ENCODE measurements at regions not wholly inside any gene's neighbourhood (a gene's known extent, or its start where the extent isn't known, plus 50 kb on each side); places are given as distances from the start of the nearest gene placed in this dataset.

DNA sequence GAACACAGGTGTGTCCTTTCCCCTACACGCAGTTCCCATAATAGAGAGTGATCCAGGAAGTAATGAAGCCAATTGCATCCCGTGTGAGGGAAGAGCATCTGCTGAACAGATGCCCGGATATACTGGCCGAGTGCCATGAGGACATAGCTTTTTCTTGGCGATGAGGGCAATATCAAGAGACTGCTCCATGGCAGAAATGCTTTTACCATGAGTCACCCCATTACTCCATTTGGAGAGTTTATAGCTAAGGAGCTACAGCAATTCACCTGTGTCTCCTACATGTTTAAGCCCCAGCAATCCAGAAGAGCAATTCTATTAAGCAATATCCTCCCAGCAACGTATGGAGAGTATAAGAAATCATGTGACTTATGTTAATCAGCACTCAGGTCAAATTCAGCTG is 222.0 kb upstream of the KLF4 start (continued):
- TF ChIP-seq, protein P1, sequence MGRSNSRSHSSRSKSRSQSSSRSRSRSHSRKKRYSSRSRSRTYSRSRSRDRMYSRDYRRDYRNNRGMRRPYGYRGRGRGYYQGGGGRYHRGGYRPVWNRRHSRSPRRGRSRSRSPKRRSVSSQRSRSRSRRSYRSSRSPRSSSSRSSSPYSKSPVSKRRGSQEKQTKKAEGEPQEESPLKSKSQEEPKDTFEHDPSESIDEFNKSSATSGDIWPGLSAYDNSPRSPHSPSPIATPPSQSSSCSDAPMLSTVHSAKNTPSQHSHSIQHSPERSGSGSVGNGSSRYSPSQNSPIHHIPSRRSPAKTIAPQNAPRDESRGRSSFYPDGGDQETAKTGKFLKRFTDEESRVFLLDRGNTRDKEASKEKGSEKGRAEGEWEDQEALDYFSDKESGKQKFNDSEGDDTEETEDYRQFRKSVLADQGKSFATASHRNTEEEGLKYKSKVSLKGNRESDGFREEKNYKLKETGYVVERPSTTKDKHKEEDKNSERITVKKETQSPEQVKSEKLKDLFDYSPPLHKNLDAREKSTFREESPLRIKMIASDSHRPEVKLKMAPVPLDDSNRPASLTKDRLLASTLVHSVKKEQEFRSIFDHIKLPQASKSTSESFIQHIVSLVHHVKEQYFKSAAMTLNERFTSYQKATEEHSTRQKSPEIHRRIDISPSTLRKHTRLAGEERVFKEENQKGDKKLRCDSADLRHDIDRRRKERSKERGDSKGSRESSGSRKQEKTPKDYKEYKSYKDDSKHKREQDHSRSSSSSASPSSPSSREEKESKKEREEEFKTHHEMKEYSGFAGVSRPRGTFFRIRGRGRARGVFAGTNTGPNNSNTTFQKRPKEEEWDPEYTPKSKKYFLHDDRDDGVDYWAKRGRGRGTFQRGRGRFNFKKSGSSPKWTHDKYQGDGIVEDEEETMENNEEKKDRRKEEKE (IDR thresholded peaks at IDR 0.05) = no peak
- no peak for TF ChIP-seq EED (CRISPR knock-in tag; IDR thresholded peaks at IDR 0.05)
- TF ChIP-seq GATAD2A (CRISPR knock-in tag; IDR thresholded peaks at IDR 0.05) = no peak

GRCh38 chr9:107710953-107711352 is 221.4 kb upstream of the KLF4 start:
- DNase-seq (ENCODE audit: low spot score) (no peak), FAIRE-seq (no peak), ATAC-seq (no peak)
- H3K4me3 ChIP-seq (replicated peaks in 1 of 3; ENCODE audit: insufficient read depth in 1 of 3, low read depth in 2 of 3, low read length in 3 of 3) = no peak overlapping the region
- no peak overlapping the region for H3K9ac ChIP-seq (ENCODE audit: insufficient read depth, low read depth, low read length)
- POLR2A ChIA-PET = no interaction called here
- no peak overlapping the region for H3K4me2 ChIP-seq (ENCODE audit: low read depth, low read length)
- intact Hi-C loops (cut with micrococcal nuclease; ENCODE audit: unreplicated experiment) (no loop called here), in situ Hi-C loops (cut with HindIII; ENCODE audit: extremely low pct_ligation_motif_present, low pct_unique_long_range_greater_than_20kb) (no loop called here)
- no peaks in the 10 kb centered on the region for H3K9me3 ChIP-seq (ENCODE audit: low read length)
- TF ChIP-seq, protein P2, sequence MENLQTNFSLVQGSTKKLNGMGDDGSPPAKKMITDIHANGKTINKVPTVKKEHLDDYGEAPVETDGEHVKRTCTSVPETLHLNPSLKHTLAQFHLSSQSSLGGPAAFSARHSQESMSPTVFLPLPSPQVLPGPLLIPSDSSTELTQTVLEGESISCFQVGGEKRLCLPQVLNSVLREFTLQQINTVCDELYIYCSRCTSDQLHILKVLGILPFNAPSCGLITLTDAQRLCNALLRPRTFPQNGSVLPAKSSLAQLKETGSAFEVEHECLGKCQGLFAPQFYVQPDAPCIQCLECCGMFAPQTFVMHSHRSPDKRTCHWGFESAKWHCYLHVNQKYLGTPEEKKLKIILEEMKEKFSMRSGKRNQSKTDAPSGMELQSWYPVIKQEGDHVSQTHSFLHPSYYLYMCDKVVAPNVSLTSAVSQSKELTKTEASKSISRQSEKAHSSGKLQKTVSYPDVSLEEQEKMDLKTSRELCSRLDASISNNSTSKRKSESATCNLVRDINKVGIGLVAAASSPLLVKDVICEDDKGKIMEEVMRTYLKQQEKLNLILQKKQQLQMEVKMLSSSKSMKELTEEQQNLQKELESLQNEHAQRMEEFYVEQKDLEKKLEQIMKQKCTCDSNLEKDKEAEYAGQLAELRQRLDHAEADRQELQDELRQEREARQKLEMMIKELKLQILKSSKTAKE (CRISPR knock-in tag; IDR thresholded peaks at IDR 0.05; ENCODE audit: borderline replicate concordance) = no peak
- TF ChIP-seq PPARG (CRISPR knock-in tag; conservative IDR thresholded peaks at IDR 0.05) = no peak
- TF ChIP-seq, protein P3, sequence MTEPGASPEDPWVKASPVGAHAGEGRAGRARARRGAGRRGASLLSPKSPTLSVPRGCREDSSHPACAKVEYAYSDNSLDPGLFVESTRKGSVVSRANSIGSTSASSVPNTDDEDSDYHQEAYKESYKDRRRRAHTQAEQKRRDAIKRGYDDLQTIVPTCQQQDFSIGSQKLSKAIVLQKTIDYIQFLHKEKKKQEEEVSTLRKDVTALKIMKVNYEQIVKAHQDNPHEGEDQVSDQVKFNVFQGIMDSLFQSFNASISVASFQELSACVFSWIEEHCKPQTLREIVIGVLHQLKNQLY (CRISPR knock-in tag; IDR thresholded peaks at IDR 0.05) = no peak
- TF ChIP-seq CSRNP2 (CRISPR knock-in tag; conservative IDR thresholded peaks at IDR 0.05; ENCODE audit: low read depth) = no peak
- no peak for TF ChIP-seq ZNF781 (CRISPR knock-in tag; IDR thresholded peaks at IDR 0.05; ENCODE audit: borderline replicate concordance, not compliant biosample characterization)
- no peak for TF ChIP-seq ZNF383 (CRISPR knock-in tag; IDR thresholded peaks at IDR 0.05; ENCODE audit: borderline replicate concordance)
- no peak for TF ChIP-seq ZNF775 (CRISPR knock-in tag; IDR thresholded peaks at IDR 0.05; ENCODE audit: borderline replicate concordance)
- TF ChIP-seq ZMYM2 (CRISPR knock-in tag; IDR thresholded peaks at IDR 0.05) = no peak
- no peak for TF ChIP-seq ZNF761 (CRISPR knock-in tag; conservative IDR thresholded peaks at IDR 0.05)
- TF ChIP-seq SALL1 (CRISPR knock-in tag; IDR thresholded peaks at IDR 0.05) = no peak
- H2AFZ ChIP-seq (ENCODE audit: low read length) = no peak overlapping the region
- WGBS (ENCODE audit: low lambda C conversion rate) = 0% methylated on average over 2 of the region's 2 CpGs
- no peak overlapping the region for H3K27ac ChIP-seq (ENCODE audit: extremely low read length, insufficient read depth, low read length)
- H3K27me3 ChIP-seq (ENCODE audit: control insufficient read depth in 1 of 2, insufficient read depth in 2 of 2, low read length in 2 of 2) = no peaks in the 10 kb centered on the region
- BruUV-seq (replicated peaks) = no TSS peak
- H3K4me1 ChIP-seq (ENCODE audit: insufficient read depth, low read length) = no peaks in the 10 kb centered on the region
- CTCF ChIA-PET (ENCODE audit: low intra/inter-chr PET ratio, low total read pairs) = no interaction called here
- H3K79me2 ChIP-seq (ENCODE audit: insufficient read depth, low read length) = no peaks in the 10 kb centered on the region
- H3K36me3 ChIP-seq (replicated peaks in 1 of 2; ENCODE audit: control insufficient read depth in 1 of 2, insufficient read depth in 2 of 2, low read length in 2 of 2) = no peaks in the 10 kb centered on the region
- no peaks in the 10 kb centered on the region for H4K20me1 ChIP-seq (ENCODE audit: insufficient read depth, low read length)

Measured in HepG2 (cell line).